ENCODE measurements at regions not wholly inside any gene's neighbourhood (a gene's known extent, or its start where the extent isn't known, plus 50 kb on each side); places are given as distances from the start of the nearest gene placed in this dataset.

GRCh38 chr5:40446910-40447309 lies 232.8 kb upstream of the PTGER4 start:
- Histone ChIP-seq H3F3A (ENCODE audit: insufficient read depth, low read length) (no peaks in the 10 kb centered on the region; the same call in 1 of the 2 replicates), H4K20me1 (ENCODE audit: insufficient read depth, low read length) (no peaks in the 10 kb centered on the region), H3K79me2 (ENCODE audit: insufficient read depth, low read length) (no peaks in the 10 kb centered on the region), H3K4me3 (ENCODE audit: low read depth, low read length, poor library complexity, severe bottlenecking) (no peak overlapping the region), H3K9ac (ENCODE audit: low read length) (no peak overlapping the region), H3K36me3 (ENCODE audit: insufficient read depth, low read length) (no peaks in the 10 kb centered on the region), H3K4me1 (ENCODE audit: insufficient read depth, low read length, severe bottlenecking) (peaks cover 12% of the 10 kb centered on the region), H2AFZ (ENCODE audit: low read length) (no peak overlapping the region), H3K9me2 (ENCODE audit: low read depth, low read length) (no peaks in the 10 kb centered on the region), H3K9me3 (ENCODE audit: low read length) (peaks cover 7% of the 10 kb centered on the region), H3K4me2 (ENCODE audit: low read length) (no peak overlapping the region), H3K27me3 (ENCODE audit: insufficient read depth, low read length) (no peaks in the 10 kb centered on the region), H3K27ac (ENCODE audit: low read depth, low read length, poor library complexity, severe bottlenecking) (no peak overlapping the region)
- TF ChIP-seq, protein P1, sequence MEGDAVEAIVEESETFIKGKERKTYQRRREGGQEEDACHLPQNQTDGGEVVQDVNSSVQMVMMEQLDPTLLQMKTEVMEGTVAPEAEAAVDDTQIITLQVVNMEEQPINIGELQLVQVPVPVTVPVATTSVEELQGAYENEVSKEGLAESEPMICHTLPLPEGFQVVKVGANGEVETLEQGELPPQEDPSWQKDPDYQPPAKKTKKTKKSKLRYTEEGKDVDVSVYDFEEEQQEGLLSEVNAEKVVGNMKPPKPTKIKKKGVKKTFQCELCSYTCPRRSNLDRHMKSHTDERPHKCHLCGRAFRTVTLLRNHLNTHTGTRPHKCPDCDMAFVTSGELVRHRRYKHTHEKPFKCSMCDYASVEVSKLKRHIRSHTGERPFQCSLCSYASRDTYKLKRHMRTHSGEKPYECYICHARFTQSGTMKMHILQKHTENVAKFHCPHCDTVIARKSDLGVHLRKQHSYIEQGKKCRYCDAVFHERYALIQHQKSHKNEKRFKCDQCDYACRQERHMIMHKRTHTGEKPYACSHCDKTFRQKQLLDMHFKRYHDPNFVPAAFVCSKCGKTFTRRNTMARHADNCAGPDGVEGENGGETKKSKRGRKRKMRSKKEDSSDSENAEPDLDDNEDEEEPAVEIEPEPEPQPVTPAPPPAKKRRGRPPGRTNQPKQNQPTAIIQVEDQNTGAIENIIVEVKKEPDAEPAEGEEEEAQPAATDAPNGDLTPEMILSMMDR (IDR thresholded peaks at IDR 0.05; ENCODE audit: low read length) = no peak
- TF ChIP-seq EZH2 (IDR thresholded peaks at IDR 0.05; ENCODE audit: borderline replicate concordance, low read length) = no peak

DNA sequence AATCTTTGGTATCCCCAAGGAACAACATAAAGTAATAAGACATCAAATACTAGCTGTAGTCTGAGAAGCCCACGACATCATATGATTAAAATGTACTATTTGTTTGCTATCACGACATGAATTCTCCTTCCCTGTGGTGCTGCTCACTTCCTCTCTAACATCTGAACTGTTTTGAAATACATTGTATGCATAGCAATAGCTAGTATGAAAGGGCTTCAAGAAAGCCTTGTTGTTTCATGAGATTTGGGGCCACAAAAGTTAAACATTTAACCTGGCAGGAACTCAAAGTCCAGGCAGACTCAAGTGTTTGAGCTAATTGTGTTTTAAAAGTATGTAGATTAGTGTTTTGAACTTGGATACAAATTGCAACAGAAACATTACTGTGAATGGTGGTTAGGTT lies 237.4 kb upstream of the PTGER4 start:
- Histone ChIP-seq H3K79me2 (ENCODE audit: insufficient read depth, low read length) (no peaks in the 10 kb centered on the region), H3K9me3 (ENCODE audit: low read length) (peaks cover 7% of the 10 kb centered on the region), H3K4me1 (ENCODE audit: insufficient read depth, low read length, severe bottlenecking) (peaks cover 37% of the 10 kb centered on the region), H3K27ac (ENCODE audit: low read depth, low read length, poor library complexity, severe bottlenecking) (peak overlapping the region; percentile 86), H3K9me2 (ENCODE audit: low read depth, low read length) (no peaks in the 10 kb centered on the region), H3K4me3 (ENCODE audit: low read depth, low read length, poor library complexity, severe bottlenecking) (no peak overlapping the region), H3K36me3 (ENCODE audit: insufficient read depth, low read length) (no peaks in the 10 kb centered on the region), H3F3A (ENCODE audit: insufficient read depth, low read length) (no peaks in the 10 kb centered on the region; the same call in 1 of the 2 replicates), H3K4me2 (ENCODE audit: low read length) (peak overlapping the region; percentile 45), H2AFZ (ENCODE audit: low read length) (no peak overlapping the region), H4K20me1 (ENCODE audit: insufficient read depth, low read length) (no peaks in the 10 kb centered on the region), H3K27me3 (ENCODE audit: insufficient read depth, low read length) (no peaks in the 10 kb centered on the region), H3K9ac (ENCODE audit: low read length) (peak overlapping the region; percentile 37)
- TF ChIP-seq, protein P1 (IDR thresholded peaks at IDR 0.05; ENCODE audit: low read length) = no peak
- no peak for TF ChIP-seq EZH2 (IDR thresholded peaks at IDR 0.05; ENCODE audit: borderline replicate concordance, low read length)

- peaks cover 43% of the 10 kb centered on the region for H3K4me1 ChIP-seq (ENCODE audit: insufficient read depth, low read length, severe bottlenecking)
- H3K4me2 ChIP-seq (ENCODE audit: low read length) = peak overlapping the region; percentile 45
- H4K20me1 ChIP-seq (ENCODE audit: insufficient read depth, low read length) = no peaks in the 10 kb centered on the region
- no peaks in the 10 kb centered on the region for H3K9me2 ChIP-seq (ENCODE audit: low read depth, low read length)
- no peaks in the 10 kb centered on the region; the same call in 1 of the 2 replicates for H3F3A ChIP-seq (ENCODE audit: insufficient read depth, low read length)
- no peak for TF ChIP-seq EZH2 (IDR thresholded peaks at IDR 0.05; ENCODE audit: borderline replicate concordance, low read length)
- TF ChIP-seq, protein P1 (IDR thresholded peaks at IDR 0.05; ENCODE audit: low read length) = no peak
- H3K79me2 ChIP-seq (ENCODE audit: insufficient read depth, low read length) = no peaks in the 10 kb centered on the region
- peak overlapping the region; percentile 37 for H3K9ac ChIP-seq (ENCODE audit: low read length)
- H2AFZ ChIP-seq (ENCODE audit: low read length) = 0 out of 2 replicates have a peak overlapping the region, but pooled peaks have one; percentile 9
- H3K27me3 ChIP-seq (ENCODE audit: insufficient read depth, low read length) = no peaks in the 10 kb centered on the region
- H3K36me3 ChIP-seq (ENCODE audit: insufficient read depth, low read length) = no peaks in the 10 kb centered on the region
- H3K9me3 ChIP-seq (ENCODE audit: low read length) = peaks cover 7% of the 10 kb centered on the region
- no peak overlapping the region for H3K4me3 ChIP-seq (ENCODE audit: low read depth, low read length, poor library complexity, severe bottlenecking)
- H3K27ac ChIP-seq (ENCODE audit: low read depth, low read length, poor library complexity, severe bottlenecking) = peak overlapping the region; percentile 86
These were observed 238.0 kb upstream of the PTGER4 start for GRCh38 chr5:40441733-40442132.
